H1 (cell line): ENCODE measurements at regions not wholly inside any gene's neighbourhood (a gene's known extent, or its start where the extent isn't known, plus 50 kb on each side); places are given as distances from the start of the nearest gene placed in this dataset.

Experiments
- CREB1 ChIP-seq: IDR thresholded peaks from 2 replicates; pipeline ENCODE4 v1.6.1; 2012; ENCODE audit warnings: inconsistent platforms
- RAD21 ChIP-seq, 2 experiments: IDR thresholded peaks in 1 of 2; conservative IDR thresholded peaks in 1 of 2; 2 replicates each; pipeline ENCODE4 v1.6.1; 2011; ENCODE audit warnings: low read depth in 2 of 2, low read length in 2 of 2, improper control_type of control experiment in 1 of 2, inconsistent platforms in 1 of 2, mild to moderate bottlenecking in 1 of 2, moderate library complexity in 1 of 2
- TF ChIP-seq, protein P1 (sequence below), 3 experiments: IDR thresholded peaks; 1 replicate in 2 of 3; 2 replicates in 1 of 3; pipeline versions ENCODE4 v1.5.1 to v1.6.1; 2011; ENCODE audit warnings: low read length in 3 of 3, mild to moderate bottlenecking in 3 of 3, inconsistent platforms in 2 of 3, low read depth in 1 of 3, moderate library complexity in 1 of 3; ENCODE audit not compliant: insufficient read depth in 1 of 3; ENCODE audit errors: control extremely low read depth in 1 of 3

GRCh38 chr2:49840428-49840975 is 686.2 kb upstream of the FSHR start:
- TF ChIP-seq, protein P1, sequence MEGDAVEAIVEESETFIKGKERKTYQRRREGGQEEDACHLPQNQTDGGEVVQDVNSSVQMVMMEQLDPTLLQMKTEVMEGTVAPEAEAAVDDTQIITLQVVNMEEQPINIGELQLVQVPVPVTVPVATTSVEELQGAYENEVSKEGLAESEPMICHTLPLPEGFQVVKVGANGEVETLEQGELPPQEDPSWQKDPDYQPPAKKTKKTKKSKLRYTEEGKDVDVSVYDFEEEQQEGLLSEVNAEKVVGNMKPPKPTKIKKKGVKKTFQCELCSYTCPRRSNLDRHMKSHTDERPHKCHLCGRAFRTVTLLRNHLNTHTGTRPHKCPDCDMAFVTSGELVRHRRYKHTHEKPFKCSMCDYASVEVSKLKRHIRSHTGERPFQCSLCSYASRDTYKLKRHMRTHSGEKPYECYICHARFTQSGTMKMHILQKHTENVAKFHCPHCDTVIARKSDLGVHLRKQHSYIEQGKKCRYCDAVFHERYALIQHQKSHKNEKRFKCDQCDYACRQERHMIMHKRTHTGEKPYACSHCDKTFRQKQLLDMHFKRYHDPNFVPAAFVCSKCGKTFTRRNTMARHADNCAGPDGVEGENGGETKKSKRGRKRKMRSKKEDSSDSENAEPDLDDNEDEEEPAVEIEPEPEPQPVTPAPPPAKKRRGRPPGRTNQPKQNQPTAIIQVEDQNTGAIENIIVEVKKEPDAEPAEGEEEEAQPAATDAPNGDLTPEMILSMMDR (IDR thresholded peaks at IDR 0.05; ENCODE audit: control extremely low read depth in 1 of 3, insufficient read depth in 1 of 3, low read depth in 1 of 3, low read length in 3 of 3) = no peak
- no peak for TF ChIP-seq CREB1
- no peak for TF ChIP-seq RAD21 (IDR thresholded peaks at IDR 0.05 in 1 of 2, conservative IDR thresholded peaks at IDR 0.05 in 1 of 2; ENCODE audit: low read depth in 2 of 2, low read length in 2 of 2)
